ENCODE measurements at regions not wholly inside any gene's neighbourhood (a gene's known extent, or its start where the extent isn't known, plus 50 kb on each side); places are given as distances from the start of the nearest gene placed in this dataset.

- TF ChIP-seq CTCF (IDR thresholded peaks at IDR 0.05 in 4 of 5, conservative IDR thresholded peaks at IDR 0.05 in 1 of 5), result no peak
- TF ChIP-seq POLR2A (IDR thresholded peaks at IDR 0.05), result no peak
Measured at GRCh38 chr16:7037495-7037894, 295.1 kb upstream of the RBFOX1 start.
